ENCODE measurements at regions not wholly inside any gene's neighbourhood (a gene's known extent, or its start where the extent isn't known, plus 50 kb on each side); places are given as distances from the start of the nearest gene placed in this dataset.
A peak's percentile ranks its signal among the peaks of the same experiment; 100 is the strongest.

- peak in 1 of 3 experiments; percentile 14 for TF ChIP-seq CTCF (optimal IDR thresholded peaks at IDR 0.05 in 1 of 3, IDR thresholded peaks at IDR 0.05 in 1 of 3, conservative IDR thresholded peaks at IDR 0.05 in 1 of 3; ENCODE audit: extremely low read depth in 1 of 3, insufficient read depth in 2 of 3, low read length in 3 of 3)
- no peak for TF ChIP-seq EZH2 (IDR thresholded peaks at IDR 0.05; ENCODE audit: low read length)
Measured at GRCh38 chr16:62240722-62241121, 204.5 kb upstream of the CDH8 start.

All from keratinocyte (primary cell).